ENCODE measurements at regions not wholly inside any gene's neighbourhood (a gene's known extent, or its start where the extent isn't known, plus 50 kb on each side); places are given as distances from the start of the nearest gene placed in this dataset.

DNA sequence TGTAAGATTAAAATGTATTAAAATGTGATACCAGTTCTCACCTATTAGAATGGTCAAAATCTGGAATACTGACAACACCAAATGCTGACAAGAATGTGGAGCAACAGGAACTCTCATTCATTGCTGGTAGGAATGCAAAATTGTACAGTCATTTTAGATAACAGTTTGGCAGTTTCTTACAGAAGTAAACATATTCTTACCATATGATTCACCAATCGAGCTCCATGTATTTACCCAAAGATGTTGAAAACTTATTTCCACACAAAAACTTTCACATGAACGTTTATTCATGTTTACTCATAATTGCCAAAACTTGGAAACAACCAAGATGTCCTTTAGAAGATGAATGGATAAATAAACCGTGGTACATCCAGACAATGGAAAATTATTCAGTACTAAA is 1193.5 kb upstream of the ACVR2A start:
- H3K9me3 Mint-ChIP-seq: peaks cover 4% of the 10 kb centered on the region
- ATAC-seq (ENCODE audit: low read depth): no peak
- H3K27me3 Mint-ChIP-seq: no peaks in the 10 kb centered on the region
- POLR2A ChIA-PET: no interaction called here
- H3K4me1 Mint-ChIP-seq: no peaks in the 10 kb centered on the region
- no peak overlapping the region for H3K4me3 Mint-ChIP-seq
- no peak overlapping the region for H3K27ac Mint-ChIP-seq
- DNase-seq: no peak
- H3K36me3 Mint-ChIP-seq: no peaks in the 10 kb centered on the region

DNA sequence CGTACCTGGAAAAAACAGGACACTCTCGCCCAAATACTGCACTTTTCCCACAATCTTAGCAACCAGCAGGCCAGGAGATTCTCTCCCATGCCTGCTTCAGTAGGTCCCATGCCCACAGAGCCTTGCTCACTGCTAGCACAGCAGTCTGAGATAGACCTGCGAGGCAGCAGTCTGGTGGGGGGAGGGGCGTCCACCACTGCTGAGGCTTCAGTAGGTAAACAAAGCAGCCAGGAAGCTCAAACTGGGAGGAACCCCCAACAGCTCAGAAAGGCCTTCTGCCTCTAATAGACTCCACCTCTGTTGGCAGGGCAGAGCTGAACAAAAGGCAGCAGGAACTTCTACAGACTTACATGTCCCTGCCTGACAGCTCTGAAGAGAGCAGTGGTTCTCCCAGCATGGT is 1202.8 kb upstream of the ACVR2A start:
- no peak for ATAC-seq (ENCODE audit: low read depth)
- peaks cover 2% of the 10 kb centered on the region for H3K9me3 Mint-ChIP-seq
- DNase-seq: no peak
- POLR2A ChIA-PET: no interaction called here
- H3K36me3 Mint-ChIP-seq: no peaks in the 10 kb centered on the region
- no peak overlapping the region for H3K4me3 Mint-ChIP-seq
- no peaks in the 10 kb centered on the region for H3K4me1 Mint-ChIP-seq
- H3K27me3 Mint-ChIP-seq: no peaks in the 10 kb centered on the region
- no peak overlapping the region for H3K27ac Mint-ChIP-seq

DNA sequence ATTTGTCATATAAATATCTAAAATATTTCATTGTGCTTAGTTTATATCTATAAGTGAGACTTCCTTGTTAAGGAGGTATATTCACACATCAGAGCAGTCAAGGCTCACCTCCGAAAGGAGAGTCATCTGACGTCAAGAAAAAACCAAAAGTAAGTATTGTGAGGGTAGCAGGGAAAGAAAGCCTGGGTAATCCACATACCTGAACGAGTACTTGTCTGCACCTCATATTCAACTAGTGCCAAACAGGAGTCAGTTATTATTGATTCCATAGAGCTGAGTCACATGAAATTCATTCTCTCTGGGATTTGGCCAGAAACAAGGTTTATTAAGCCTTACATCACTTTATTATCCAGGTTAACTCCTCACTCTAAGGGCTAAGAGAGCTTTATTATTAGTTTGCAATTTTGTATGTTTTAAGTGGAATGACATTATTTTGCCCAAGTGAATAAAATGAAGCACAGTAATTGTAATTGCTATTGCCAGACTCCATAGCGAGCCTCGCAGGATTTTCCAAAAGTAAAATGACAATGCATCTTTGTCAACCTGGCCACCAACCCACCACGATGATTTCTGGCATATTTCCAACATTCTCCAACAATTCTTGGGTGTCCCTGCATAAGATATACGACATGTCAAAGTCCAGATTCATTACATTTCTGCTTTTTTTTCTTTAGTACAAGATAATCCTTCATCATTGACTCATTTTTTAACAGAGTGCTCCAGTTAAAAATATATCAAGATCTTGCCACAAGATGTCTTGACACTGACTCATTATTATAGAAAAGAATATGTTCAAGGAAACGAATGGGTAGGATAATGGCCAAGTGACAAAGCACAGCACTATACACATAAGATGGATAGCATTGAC is 1210.4 kb upstream of the ACVR2A start:
- H3K9me3 Mint-ChIP-seq: no peaks in the 10 kb centered on the region
- H3K36me3 Mint-ChIP-seq: no peaks in the 10 kb centered on the region
- POLR2A ChIA-PET: no interaction called here
- no peaks in the 10 kb centered on the region for H3K27me3 Mint-ChIP-seq
- no peak overlapping the region for H3K4me3 Mint-ChIP-seq
- no peaks in the 10 kb centered on the region for H3K4me1 Mint-ChIP-seq
- ATAC-seq (ENCODE audit: low read depth): no peak
- DNase-seq: no peak
- H3K27ac Mint-ChIP-seq: no peak overlapping the region

DNA sequence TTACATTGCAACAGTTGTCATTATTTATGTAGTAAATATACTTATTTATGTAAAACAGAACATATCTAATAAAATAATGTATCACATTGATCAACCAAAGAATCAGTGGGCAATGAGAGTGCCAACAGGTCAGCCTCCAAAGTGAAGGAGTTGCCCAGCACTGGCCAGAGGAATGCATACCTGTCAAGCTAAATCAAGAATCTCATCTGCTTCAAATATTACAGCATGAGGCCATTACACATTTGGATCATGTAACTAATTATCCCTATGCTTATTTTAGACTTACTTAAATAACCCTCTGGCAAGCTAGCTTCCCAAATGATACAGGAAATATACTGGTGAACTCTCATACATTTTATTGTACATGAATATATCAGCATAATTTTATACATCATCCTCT is 1211.7 kb upstream of the ACVR2A start:
- ATAC-seq (ENCODE audit: low read depth) (no peak), DNase-seq (no peak)
- POLR2A ChIA-PET: no interaction called here
- Mint-ChIP-seq H3K4me1 (no peaks in the 10 kb centered on the region), H3K36me3 (no peaks in the 10 kb centered on the region), H3K4me3 (no peak overlapping the region), H3K27me3 (no peaks in the 10 kb centered on the region), H3K27ac (no peak overlapping the region), H3K9me3 (no peaks in the 10 kb centered on the region)

DNA sequence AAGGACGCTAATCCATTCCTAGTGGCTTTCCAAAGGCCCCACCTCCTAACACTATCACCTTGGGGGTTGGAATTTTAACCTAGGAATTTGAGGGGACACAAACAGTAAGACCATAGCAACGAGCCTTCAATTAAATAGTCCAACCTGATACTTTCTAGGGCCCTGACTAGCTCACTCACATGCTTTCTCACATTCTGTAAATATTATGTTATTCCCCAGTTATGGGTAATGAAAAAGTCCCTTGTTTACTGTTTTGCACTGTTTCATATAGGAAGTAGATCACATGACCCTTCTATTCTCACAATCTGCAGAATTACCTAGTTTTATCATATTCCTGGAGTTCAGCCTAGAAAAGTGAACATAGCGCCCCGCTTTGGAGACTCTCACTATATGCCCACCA is 1212.1 kb upstream of the ACVR2A start:
- DNase-seq: no peak
- ATAC-seq (ENCODE audit: low read depth): no peak
- no peaks in the 10 kb centered on the region for H3K27me3 Mint-ChIP-seq
- POLR2A ChIA-PET: no interaction called here
- no peaks in the 10 kb centered on the region for H3K4me1 Mint-ChIP-seq
- H3K27ac Mint-ChIP-seq: no peak overlapping the region
- no peaks in the 10 kb centered on the region for H3K36me3 Mint-ChIP-seq
- H3K9me3 Mint-ChIP-seq: no peaks in the 10 kb centered on the region
- H3K4me3 Mint-ChIP-seq: no peak overlapping the region

DNA sequence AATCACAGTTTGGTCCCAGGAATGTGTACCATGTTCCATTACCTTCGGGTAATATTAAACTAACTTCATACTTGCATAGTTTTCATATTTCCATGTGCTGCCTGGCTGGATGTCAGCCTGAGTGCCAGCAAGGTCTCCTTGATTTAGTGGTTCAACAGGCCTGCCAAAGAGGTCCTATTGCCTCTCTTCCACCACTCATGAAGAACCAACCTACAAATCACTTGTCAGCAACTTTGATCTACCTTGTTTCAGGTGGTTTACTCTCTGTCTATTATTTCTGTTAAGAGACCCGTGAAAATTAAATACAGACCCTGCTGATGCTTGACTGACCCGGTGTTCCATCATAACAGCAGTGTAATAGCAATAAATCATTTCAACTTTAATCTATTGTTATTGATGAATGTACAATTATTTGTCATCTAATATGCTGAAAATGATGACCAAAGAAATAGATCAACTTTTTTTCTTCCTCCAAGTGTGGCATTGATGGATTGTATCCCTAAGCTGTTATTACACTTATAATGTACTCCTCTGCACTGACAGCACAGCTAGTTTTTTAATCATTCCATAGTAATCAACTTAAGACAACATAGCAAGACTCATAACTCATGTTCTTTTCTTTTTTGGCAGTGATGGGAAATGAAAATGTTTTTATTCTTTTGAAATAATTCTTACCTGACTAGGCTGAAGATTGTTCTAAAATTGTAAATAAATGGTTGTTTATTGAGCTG is 1220.2 kb upstream of the ACVR2A start:
- DNase-seq (no peak), ATAC-seq (ENCODE audit: low read depth) (no peak)
- Mint-ChIP-seq H3K4me3 (no peak overlapping the region), H3K9me3 (no peaks in the 10 kb centered on the region), H3K27ac (no peak overlapping the region), H3K4me1 (no peaks in the 10 kb centered on the region), H3K27me3 (no peaks in the 10 kb centered on the region), H3K36me3 (no peaks in the 10 kb centered on the region)
- POLR2A ChIA-PET: no interaction called here

GRCh38 chr2:146623771-146624170 is 1221.1 kb upstream of the ACVR2A start:
- no peak overlapping the region for H3K4me3 Mint-ChIP-seq
- ATAC-seq (ENCODE audit: low read depth) (no peak), DNase-seq (no peak)
- POLR2A ChIA-PET: no interaction called here
- H3K9me3 Mint-ChIP-seq: peaks cover 2% of the 10 kb centered on the region
- H3K27ac Mint-ChIP-seq: no peak overlapping the region
- H3K36me3 Mint-ChIP-seq: no peaks in the 10 kb centered on the region
- H3K4me1 Mint-ChIP-seq: no peaks in the 10 kb centered on the region
- no peaks in the 10 kb centered on the region for H3K27me3 Mint-ChIP-seq

DNA sequence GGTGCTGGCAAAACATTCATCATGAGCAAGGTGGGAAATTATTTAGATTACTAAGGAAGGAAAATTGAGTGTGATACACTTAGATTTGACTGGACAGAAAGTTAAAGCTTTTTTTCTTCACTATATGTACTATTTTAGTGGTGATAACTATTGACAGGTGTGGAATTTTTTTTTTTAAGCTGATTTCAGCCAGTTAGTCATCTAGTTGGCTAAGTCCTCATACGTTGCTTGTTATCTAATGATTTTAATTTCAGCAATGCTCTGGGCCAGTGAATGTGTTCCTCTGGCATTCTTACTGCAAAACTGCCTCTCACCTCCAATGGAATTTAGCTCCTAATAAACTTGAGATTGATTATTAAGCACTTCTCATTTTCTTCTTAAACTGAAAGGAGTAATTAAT is 1223.2 kb upstream of the ACVR2A start:
- H3K36me3 Mint-ChIP-seq: no peaks in the 10 kb centered on the region
- no peak overlapping the region for H3K27ac Mint-ChIP-seq
- H3K9me3 Mint-ChIP-seq: peaks cover 2% of the 10 kb centered on the region
- H3K4me1 Mint-ChIP-seq: no peaks in the 10 kb centered on the region
- no peaks in the 10 kb centered on the region for H3K27me3 Mint-ChIP-seq
- H3K4me3 Mint-ChIP-seq: no peak overlapping the region
- DNase-seq (no peak), ATAC-seq (ENCODE audit: low read depth) (no peak)
- POLR2A ChIA-PET: no interaction called here

DNA sequence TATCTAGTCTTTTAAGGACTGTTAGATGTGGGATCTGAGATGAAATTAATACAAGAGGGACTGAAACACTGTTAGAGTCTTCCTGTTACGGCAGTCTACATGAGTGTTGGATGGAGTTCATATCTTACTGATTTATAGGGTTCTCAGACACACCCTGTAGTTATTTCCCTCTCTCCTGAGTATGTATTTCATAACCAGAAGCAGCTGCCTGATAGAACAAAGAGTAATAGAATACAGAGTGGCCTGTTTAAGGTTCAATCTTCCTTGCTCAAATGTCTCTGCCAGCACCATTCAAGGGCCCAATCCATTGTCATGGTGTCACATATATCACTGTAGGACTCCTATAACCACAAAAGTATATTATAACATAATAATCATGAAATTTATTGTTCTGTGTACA is 1229.1 kb upstream of the ACVR2A start:
- H3K36me3 Mint-ChIP-seq: no peaks in the 10 kb centered on the region
- POLR2A ChIA-PET: no interaction called here
- peaks cover 4% of the 10 kb centered on the region for H3K9me3 Mint-ChIP-seq
- no peak for ATAC-seq (ENCODE audit: low read depth)
- no peaks in the 10 kb centered on the region for H3K27me3 Mint-ChIP-seq
- H3K4me3 Mint-ChIP-seq: no peak overlapping the region
- H3K4me1 Mint-ChIP-seq: no peaks in the 10 kb centered on the region
- no peak overlapping the region for H3K27ac Mint-ChIP-seq
- no peak for DNase-seq

- DNase-seq (no peak), ATAC-seq (ENCODE audit: low read depth) (no peak)
- POLR2A ChIA-PET: no interaction called here
- Mint-ChIP-seq H3K27me3 (no peaks in the 10 kb centered on the region), H3K27ac (no peak overlapping the region), H3K4me3 (no peak overlapping the region), H3K4me1 (no peaks in the 10 kb centered on the region), H3K36me3 (no peaks in the 10 kb centered on the region), H3K9me3 (no peaks in the 10 kb centered on the region)
Observed at GRCh38 chr2:146608490-146608889, 1236.3 kb upstream of the ACVR2A start.

- ATAC-seq (ENCODE audit: low read depth) (no peak), DNase-seq (no peak)
- Mint-ChIP-seq H3K9me3 (no peaks in the 10 kb centered on the region), H3K36me3 (no peaks in the 10 kb centered on the region), H3K27ac (no peak overlapping the region), H3K4me1 (no peaks in the 10 kb centered on the region), H3K27me3 (no peaks in the 10 kb centered on the region), H3K4me3 (no peak overlapping the region)
- POLR2A ChIA-PET: no interaction called here
Observed at GRCh38 chr2:146604521-146604920, 1240.3 kb upstream of the ACVR2A start.

DNA sequence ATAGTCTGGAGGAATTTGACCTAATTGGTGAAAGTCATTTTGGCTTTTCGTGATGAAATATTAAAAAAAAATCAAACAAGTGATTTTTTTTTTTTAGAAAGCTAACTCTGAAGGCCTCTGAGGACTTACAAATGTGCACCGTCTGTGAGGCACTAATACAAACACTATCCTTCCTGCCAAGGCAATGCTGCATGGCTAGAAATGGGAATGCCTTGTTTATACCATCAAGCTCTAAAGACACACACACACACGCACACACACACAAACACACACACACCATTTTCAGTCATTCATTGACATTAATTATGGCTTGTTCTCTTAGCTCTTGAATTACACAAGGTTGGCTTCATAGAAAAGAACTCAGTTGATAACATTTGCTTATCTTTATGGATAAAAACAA is 1242.0 kb upstream of the ACVR2A start:
- no peak for DNase-seq
- H3K27ac Mint-ChIP-seq: no peak overlapping the region
- H3K4me1 Mint-ChIP-seq: no peaks in the 10 kb centered on the region
- POLR2A ChIA-PET: no interaction called here
- no peaks in the 10 kb centered on the region for H3K9me3 Mint-ChIP-seq
- no peak for ATAC-seq (ENCODE audit: low read depth)
- no peaks in the 10 kb centered on the region for H3K36me3 Mint-ChIP-seq
- H3K4me3 Mint-ChIP-seq: no peak overlapping the region
- no peaks in the 10 kb centered on the region for H3K27me3 Mint-ChIP-seq

DNA sequence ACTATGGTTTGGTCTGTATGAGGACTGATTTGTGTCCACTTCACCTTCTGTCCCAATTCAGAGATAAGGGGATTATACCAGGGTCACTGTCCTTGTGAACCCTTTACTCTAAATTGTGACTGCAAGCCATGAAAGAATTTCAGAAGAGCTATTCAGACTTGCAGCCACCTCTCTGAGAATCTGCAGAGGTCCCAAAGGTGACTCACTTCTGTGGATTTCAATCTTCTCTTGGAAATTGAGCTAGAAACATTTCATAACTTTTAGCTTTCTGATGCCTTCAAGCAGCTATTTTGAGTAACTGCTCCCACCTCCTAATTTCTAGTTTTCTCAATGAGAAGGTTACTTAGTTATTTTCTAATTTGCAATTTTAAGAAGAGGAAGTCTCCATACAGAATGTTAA is 1242.4 kb upstream of the ACVR2A start:
- no peaks in the 10 kb centered on the region for H3K9me3 Mint-ChIP-seq
- no peaks in the 10 kb centered on the region for H3K36me3 Mint-ChIP-seq
- POLR2A ChIA-PET: no interaction called here
- ATAC-seq (ENCODE audit: low read depth) (no peak), DNase-seq (no peak)
- no peaks in the 10 kb centered on the region for H3K4me1 Mint-ChIP-seq
- no peak overlapping the region for H3K4me3 Mint-ChIP-seq
- no peaks in the 10 kb centered on the region for H3K27me3 Mint-ChIP-seq
- no peak overlapping the region for H3K27ac Mint-ChIP-seq

- Mint-ChIP-seq H3K9me3 (no peaks in the 10 kb centered on the region), H3K4me3 (no peak overlapping the region), H3K4me1 (no peaks in the 10 kb centered on the region), H3K27ac (no peak overlapping the region), H3K36me3 (no peaks in the 10 kb centered on the region), H3K27me3 (no peaks in the 10 kb centered on the region)
- DNase-seq (no peak), ATAC-seq (ENCODE audit: low read depth) (no peak)
- POLR2A ChIA-PET: no interaction called here
Observed at GRCh38 chr2:146598791-146599190, 1246.0 kb upstream of the ACVR2A start.

Measured in activated naive CD8-positive, alpha-beta T cell treated with anti-CD3 and anti-CD28 coated beads, Interleukin-2, amount 10 ng/mL, durations not matched to agents 7 days and 5 days (primary cell).